Endothelial cell (in vitro differentiated cells): ENCODE measurements at regions not wholly inside any gene's neighbourhood (a gene's known extent, or its start where the extent isn't known, plus 50 kb on each side); places are given as distances from the start of the nearest gene placed in this dataset.

Source experiments
- DNase-seq: peaks from one replicate; pipeline ENCODE4 v3.0.0; 2021; ENCODE audit warnings: low spot score
- H3K27ac Mint-ChIP-seq: one replicate; pipeline ENCODE4 v1.8.0; 2021; ENCODE audit warnings: mixed read lengths, inconsistent platforms; ENCODE audit not compliant: unreplicated experiment
- H3K27me3 Mint-ChIP-seq: one replicate; pipeline ENCODE4 v1.8.0; 2021; ENCODE audit warnings: mild to moderate bottlenecking, moderate library complexity, mixed read lengths, inconsistent platforms; ENCODE audit not compliant: unreplicated experiment
- H3K36me3 Mint-ChIP-seq: one replicate; pipeline ENCODE4 v1.8.0; 2021; ENCODE audit warnings: mild to moderate bottlenecking, low read depth, mixed read lengths, inconsistent platforms; ENCODE audit not compliant: unreplicated experiment
- H3K4me1 Mint-ChIP-seq: one replicate; pipeline ENCODE4 v1.8.0; 2021; ENCODE audit warnings: mild to moderate bottlenecking, mixed read lengths, inconsistent platforms; ENCODE audit not compliant: unreplicated experiment
- H3K4me3 Mint-ChIP-seq: one replicate; pipeline ENCODE4 v1.8.0; 2021; ENCODE audit warnings: mild to moderate bottlenecking, mixed read lengths, inconsistent platforms; ENCODE audit not compliant: unreplicated experiment
- H3K9me3 Mint-ChIP-seq: one replicate; pipeline ENCODE4 v1.8.0; 2021; ENCODE audit warnings: mixed read lengths, inconsistent platforms; ENCODE audit not compliant: unreplicated experiment
- CTCF ChIP-seq: fragments of 200-600 bp; sonication (generic); IDR thresholded peaks from one replicate; pipeline ENCODE4 v1.5.0; 2021; ENCODE audit warnings: antibody characterized with exemption; ENCODE audit not compliant: unreplicated experiment

GRCh38 chr22:27568265-27568664, 233.3 kb downstream of the MN1 start:
- no peaks in the 10 kb centered on the region for H3K36me3 Mint-ChIP-seq
- no peaks in the 10 kb centered on the region for H3K9me3 Mint-ChIP-seq
- H3K4me3 Mint-ChIP-seq, result no peak overlapping the region
- DNase-seq, result no peak
- no peak for TF ChIP-seq CTCF
- H3K27me3 Mint-ChIP-seq, result no peaks in the 10 kb centered on the region
- peaks cover 8% of the 10 kb centered on the region for H3K4me1 Mint-ChIP-seq
- H3K27ac Mint-ChIP-seq, result no peak overlapping the region

GRCh38 chr22:27571463-27572277, 229.9 kb downstream of the MN1 start:
- Mint-ChIP-seq H3K27ac (no peak overlapping the region), H3K4me3 (no peak overlapping the region), H3K36me3 (no peaks in the 10 kb centered on the region), H3K4me1 (peaks cover 18% of the 10 kb centered on the region), H3K9me3 (no peaks in the 10 kb centered on the region), H3K27me3 (peaks cover 3% of the 10 kb centered on the region)
- no peak for DNase-seq
- no peak for TF ChIP-seq CTCF

GRCh38 chr22:27572278-27572666, 229.3 kb downstream of the MN1 start:
- Mint-ChIP-seq H3K4me1 (peaks cover 22% of the 10 kb centered on the region), H3K27ac (no peak overlapping the region), H3K36me3 (no peaks in the 10 kb centered on the region), H3K27me3 (peaks cover 3% of the 10 kb centered on the region), H3K9me3 (no peaks in the 10 kb centered on the region), H3K4me3 (no peak overlapping the region)
- no peak for DNase-seq
- TF ChIP-seq CTCF, result no peak

- no peaks in the 10 kb centered on the region for H3K36me3 Mint-ChIP-seq
- H3K27me3 Mint-ChIP-seq, result peaks cover 3% of the 10 kb centered on the region
- H3K9me3 Mint-ChIP-seq, result no peaks in the 10 kb centered on the region
- peaks cover 22% of the 10 kb centered on the region for H3K4me1 Mint-ChIP-seq
- TF ChIP-seq CTCF, result no peak
- H3K27ac Mint-ChIP-seq, result peak overlapping the region; percentile 24
- no peak for DNase-seq
- no peak overlapping the region for H3K4me3 Mint-ChIP-seq
Measured at GRCh38 chr22:27573280-27574001, 228.1 kb downstream of the MN1 start.

GRCh38 chr22:27574002-27574366, 227.6 kb downstream of the MN1 start:
- Mint-ChIP-seq H3K9me3 (no peaks in the 10 kb centered on the region), H3K4me3 (no peak overlapping the region), H3K27me3 (peaks cover 3% of the 10 kb centered on the region), H3K36me3 (no peaks in the 10 kb centered on the region), H3K27ac (no peak overlapping the region), H3K4me1 (peaks cover 22% of the 10 kb centered on the region)
- TF ChIP-seq CTCF, result no peak
- DNase-seq, result no peak
